ENCODE measurements at regions not wholly inside any gene's neighbourhood (a gene's known extent, or its start where the extent isn't known, plus 50 kb on each side); places are given as distances from the start of the nearest gene placed in this dataset.

DNA sequence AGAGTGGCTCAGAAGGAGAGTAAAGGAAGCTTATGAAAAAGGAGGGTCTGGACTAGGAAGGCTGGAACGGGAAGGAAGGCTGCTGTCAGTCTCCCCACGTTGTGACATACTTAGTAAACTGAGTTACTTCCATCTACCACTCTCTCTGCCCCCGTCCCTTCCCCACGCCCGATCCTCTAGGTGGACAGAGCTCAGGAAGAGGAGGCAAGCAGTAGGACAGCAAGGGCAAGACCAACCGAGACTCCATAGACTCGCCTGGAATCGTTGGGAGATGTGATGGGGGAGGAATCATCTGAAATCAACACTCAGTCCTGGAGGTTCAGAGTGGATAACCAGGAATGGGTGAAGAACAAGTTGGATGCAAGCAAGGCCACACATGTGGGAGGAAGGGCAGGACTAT lies 240.7 kb downstream of the BUD13 start:
- no peak for DNase-seq (ENCODE audit: low read depth in 2 of 2)

DNA sequence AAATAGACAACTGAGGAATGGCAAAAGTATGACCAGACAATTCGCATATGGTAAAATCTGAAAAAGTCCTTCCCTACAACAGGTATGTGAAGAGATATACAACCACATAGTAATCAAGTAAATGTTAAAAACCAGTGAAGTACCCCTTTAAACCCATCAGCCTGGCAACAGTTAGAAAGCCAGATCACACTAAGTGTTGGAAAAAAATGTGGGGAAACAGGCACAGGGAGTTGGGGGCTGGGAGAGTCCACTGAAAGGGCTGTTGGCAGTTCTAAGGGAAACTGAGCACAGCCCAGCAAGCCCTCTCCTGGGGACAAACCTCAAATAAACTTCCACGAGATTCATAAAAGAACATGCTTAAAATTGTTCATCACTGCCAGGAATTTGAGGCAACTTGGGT lies 242.1 kb downstream of the BUD13 start:
- no peak for DNase-seq (ENCODE audit: low read depth in 2 of 2)

DNA sequence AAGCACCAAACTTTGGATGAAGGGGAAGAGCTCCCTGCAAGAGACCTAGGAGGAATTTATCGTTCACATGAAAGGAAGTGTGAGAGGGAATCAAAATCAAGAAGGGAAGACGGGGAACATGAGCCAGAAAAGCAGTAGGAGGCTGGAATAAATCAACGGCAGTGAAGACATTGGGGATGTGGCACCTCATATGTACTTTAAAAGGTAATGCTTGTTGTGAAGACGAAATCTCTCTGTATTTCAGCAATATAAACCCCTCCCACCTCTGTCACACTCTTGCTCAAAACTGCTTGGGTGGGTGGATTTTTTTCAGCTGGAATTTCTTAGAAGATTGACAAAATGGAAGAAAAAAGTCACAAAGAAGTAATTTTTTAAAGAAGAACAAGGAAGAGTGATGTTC lies 243.5 kb downstream of the BUD13 start:
- no peak for DNase-seq (ENCODE audit: low read depth in 2 of 2)

DNA sequence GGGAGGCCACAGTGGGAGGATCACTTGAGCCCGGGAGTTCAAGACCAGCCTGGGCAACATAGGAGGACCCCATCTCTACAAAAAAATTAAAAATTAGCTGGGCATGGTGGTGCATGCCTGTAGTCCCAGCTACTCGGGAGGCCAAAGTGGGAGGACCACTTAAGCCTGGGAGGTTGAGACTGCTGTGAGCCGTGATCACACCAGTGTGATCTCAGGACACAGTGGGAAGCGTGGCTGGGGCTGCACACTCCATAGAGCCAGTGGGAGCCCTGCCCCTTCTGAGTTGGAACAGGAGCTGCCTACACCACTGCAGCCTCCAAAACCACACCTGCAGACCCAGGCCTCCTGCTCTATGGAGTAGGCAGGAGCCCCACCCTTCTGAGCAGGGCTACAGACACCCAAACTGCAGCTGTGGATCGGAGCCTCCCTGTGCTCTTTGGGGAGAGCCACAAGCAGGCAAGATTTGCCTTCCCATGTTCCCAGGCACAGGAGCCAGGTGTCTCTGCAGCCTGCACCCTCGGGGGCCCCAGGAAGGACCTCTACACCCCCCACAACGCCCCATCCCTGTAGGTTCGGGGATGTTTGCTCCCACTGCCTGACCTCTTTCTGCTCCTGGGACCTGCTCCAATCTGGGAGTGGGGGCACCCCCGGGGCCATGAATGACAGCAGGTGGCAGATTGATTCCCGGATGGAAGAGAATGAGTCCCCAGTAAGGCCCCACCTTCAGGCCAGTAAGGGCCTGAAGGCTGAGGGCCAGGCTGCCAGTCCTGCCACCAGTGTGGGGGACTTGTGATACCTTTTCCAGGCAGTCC lies 245.4 kb downstream of the BUD13 start:
- no peak for DNase-seq (ENCODE audit: low read depth in 2 of 2)

DNA sequence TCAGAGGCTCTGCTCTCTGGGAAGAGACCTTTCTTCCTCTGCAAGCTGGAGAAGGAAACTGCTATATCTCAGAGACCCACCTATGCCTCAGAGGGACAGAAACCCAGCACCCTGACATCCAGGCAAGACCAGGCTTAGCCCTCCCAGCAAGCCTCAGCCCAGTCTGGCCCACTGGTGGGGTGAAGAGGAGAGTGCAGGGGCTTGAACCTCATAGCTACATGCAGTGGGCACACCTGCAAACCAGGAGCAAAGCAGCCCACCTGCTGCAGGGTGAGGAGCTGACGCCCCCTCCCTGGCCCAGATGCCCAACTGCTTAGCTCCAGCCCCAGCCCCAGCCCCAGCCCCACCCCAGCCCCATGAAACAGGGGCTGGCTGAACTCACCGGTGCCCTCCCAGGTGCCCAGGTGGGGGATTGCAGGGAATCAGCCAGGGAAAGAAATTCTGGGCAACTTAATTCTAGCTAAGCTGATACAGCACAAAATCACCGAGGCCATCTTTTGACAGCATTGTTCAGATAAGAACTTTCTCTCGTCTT lies 246.8 kb downstream of the BUD13 start:
- no peak for DNase-seq (ENCODE audit: low read depth in 2 of 2)

DNA sequence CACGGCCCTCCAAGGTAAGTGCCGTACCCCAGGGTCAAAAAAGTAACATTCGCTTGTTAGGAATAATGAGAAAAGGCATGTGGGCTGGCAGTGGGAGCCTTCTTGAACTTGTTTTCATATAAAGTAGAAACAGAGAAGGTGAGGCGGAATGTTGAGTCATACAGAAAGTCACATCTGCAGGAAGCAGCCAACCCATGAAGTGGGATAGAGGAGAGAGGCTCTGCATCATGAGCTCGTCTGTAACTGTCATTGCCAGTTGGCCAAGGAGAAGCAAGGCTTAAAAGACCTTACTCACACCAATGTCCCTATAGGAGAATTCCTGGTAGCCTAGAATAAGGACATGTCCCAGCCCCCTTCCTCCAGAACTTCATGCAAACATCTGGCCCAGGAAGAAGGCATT lies 253.3 kb downstream of the BUD13 start:
- DNase-seq (ENCODE audit: low read depth in 2 of 2) = no peak

DNA sequence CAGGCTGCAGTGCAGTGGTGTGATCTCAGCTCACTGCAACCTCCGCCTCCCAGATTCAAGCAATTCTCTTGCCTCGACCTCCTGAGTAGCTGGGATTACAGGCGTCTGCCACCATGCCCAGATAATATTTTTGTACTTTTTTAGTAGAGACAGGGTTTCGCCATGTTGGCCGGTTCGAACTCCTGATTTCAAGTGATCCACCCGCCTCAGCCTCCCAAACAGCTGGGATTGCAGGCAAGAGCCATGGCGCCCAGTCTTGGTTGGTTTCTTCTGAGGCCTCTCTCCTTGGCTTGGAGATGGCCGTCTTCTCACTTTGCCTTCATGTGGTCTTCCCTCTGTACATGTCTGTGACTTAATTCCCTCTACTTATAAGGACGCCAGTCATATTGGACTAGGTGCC lies 254.6 kb downstream of the BUD13 start:
- no peak for DNase-seq (ENCODE audit: low read depth in 2 of 2)

DNA sequence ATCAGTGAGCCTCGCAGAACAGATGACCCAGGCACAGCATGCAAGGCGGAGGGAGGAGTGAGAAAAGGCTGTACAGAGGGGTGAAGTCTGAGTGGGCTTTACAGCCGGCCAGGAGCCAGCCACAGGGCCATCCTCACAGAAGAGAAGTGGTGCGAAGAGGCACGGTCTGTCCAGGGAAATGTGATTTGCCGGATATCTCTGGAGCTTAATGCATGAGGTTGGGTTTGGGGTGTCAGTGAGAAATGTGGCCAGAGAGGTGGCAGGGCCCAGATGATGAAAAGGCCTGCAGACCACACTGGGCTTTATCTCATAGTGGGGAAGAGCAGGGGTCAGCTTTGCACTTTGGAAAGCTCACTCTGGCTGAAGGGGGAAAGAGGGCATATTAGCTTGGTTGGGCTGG lies 255.2 kb downstream of the BUD13 start:
- no peak for DNase-seq (ENCODE audit: low read depth in 2 of 2)

DNA sequence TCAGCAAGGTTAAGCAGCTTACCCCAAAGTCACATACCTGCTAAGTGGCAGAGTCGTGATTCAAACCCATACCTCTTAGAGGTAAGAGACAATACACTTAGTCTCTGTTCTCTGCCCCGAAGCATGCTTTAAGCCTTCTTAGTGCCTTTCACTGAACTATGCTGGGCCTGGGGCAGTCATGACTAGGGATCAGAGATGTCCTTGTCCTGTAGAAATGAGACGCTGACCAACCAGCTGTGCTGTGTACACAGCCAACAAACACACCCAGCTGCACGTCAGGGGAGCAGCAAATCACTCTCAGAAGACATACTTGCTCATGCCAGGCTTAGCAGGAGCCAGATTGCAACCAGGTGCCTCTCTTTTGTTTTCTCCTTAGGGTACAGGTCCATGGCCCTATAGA lies 255.7 kb downstream of the BUD13 start:
- no peak for DNase-seq (ENCODE audit: low read depth in 2 of 2)

DNA sequence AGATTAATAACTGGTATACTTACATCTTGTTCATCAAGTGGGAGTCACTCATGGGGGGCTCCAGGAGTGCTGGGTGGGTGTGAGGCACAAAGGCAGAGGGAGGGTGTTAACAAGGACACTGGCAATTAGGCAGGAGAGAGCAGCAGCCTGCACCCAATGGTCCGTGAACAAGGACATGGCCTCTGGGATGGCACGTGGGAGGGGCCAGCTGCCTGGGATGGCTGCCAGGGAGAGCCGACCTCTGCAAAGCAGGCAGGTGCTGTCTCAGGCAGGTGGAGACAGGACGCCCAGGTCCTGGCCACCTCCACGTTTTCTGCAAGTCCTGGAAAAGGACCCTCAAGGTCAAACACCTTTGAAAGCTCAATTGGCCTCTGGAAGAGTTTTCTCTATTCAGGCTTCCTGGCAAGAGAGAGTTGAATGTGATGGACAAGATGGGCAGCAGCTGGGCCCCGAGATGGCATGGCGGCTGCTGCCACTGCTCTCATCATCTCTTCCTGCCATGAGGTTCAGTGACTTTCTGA lies 257.1 kb downstream of the BUD13 start:
- no peak for DNase-seq (ENCODE audit: low read depth in 2 of 2)

DNA sequence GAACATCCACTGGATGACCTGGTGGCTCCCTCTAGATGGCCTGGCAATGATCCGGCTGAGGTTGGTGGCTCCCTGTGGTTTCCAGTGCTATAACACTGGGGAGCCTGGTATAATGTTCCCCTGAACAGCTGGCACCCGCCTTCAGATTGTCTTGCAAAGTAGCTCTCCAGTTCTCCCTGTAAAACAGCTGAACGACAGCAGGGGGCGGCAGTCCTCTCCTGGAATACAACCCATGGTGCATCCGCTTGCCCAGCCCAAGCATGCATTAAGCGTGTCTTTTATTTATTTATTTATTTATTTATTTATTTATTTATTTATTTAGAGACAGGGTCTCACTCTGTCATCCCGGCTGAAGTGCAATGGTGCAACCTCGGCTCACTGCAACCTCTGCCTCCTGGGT lies 258.9 kb downstream of the BUD13 start:
- DNase-seq (ENCODE audit: low read depth in 2 of 2) = peak in 1 of 2 experiments; percentile 36

DNA sequence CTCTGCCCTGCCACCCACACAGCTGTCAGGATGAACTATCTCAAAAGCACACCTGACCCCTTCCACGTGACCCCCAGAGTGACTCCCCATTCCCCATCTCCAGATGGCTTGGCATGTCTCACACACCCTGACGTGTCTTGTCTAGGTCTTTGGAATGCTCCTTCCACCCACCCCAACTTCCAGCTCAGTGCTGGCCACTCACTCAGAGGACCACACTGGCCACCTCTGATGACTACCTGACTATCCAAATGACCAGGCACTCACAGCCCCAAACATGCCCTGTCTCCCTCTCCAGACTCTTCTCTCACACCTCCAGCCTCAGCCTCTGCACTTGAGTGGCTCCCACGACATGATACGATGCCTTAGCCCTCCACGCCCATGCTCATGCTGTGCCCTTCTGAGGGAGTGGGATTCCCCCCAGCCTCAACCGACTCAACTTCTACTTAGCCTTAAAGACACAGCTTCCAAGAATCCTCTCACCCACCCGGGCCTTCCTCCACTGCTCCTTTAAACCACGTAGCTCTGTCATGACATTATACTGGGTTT lies 259.4 kb downstream of the BUD13 start:
- no peak for DNase-seq (ENCODE audit: low read depth in 2 of 2)

DNA sequence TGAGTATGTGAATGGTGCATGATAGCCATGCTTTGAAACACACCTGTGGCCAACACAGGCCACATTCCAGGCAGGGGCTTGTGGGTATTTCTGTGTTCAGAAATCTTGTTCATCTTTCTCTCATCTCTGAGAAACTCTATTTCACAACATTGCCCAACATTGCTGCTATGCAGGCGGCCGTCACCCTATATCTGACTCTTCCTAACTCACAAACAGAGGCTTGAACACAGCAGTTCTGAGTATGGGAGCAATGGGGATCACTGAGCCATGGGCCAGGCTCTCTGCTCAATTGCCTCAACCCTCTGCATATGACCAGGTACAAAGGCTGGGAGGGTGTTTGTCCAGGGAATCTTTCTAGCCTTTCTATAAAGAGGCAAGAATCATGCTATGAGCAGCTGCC lies 259.9 kb downstream of the BUD13 start:
- no peak for DNase-seq (ENCODE audit: low read depth in 2 of 2)

DNA sequence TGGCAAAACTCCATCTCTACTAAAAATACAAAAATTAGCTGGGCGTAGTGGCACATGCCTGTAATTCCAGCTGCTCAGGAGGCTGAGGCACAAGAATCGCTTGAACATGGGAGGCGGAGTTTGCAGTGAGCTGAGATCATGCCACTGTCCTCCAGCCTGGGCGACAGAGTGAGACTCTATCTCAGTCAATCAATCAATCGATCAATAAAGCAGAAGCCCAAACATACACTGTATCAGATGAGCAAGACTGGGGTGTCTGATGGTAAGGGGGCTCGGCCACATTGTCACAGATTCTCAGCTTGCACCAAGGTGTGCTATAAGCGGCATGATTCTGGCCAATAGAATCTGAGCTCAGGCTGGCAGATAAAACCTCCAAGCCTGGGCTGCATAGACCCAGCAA lies 261.1 kb downstream of the BUD13 start:
- DNase-seq (ENCODE audit: low read depth in 2 of 2) = no peak

DNA sequence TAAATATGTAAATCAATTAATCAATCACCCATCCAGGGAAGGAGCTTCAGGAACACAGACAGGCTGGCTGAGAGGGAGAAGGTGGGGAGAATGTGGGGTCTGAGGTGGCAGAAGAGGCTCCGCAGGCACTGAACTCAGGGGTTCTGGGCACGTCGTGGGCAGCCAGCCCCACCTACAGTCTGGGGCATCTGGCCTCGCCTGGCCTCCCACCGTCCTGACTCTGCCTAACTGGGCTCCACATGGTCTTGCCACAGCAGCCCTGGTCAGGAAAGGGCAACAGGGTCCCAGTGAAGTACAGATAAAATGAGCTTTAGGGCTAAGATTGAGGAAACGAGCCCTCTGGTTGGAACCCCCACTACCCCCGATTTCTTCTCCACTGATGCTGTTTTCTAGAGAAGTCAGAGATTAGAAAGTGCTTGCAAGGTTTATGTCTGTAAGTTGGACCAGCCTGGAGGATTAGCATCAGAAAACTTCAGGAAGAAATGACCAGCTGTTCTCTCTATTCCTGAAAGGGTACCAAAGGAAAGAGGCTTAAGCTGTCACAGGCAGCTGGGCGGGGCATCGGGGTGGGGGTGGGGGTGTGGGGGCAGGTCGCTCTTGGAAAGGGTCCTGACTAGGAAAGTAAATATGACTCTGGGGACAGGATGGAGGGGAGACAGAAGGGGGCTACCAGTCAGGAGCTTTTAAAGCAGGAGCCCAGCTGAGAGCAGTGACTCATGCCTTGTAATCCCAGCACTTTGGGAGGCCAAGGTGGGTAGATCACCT lies 261.7 kb downstream of the BUD13 start:
- no peak for DNase-seq (ENCODE audit: low read depth in 2 of 2)

DNA sequence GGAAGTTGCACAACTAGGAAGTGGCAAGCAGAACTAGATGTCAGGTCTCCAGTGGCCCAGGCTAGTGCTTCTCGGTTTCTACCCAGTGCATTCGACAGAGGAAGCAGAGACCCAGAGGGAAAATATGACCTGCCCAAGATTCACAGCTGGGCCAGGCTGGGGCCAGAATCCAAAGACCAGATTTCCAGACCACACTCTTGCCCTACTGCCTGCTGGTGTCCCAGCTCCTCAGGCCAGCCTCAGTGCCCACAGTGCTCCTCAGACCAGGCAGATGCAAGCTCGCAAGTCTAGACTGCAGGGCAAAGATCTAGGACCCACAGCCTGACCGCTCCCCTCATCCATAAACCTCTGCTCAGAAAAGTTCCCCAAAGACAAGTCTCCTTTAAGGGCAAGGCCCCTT lies 262.6 kb downstream of the BUD13 start:
- DNase-seq (ENCODE audit: low read depth in 2 of 2) = no peak

DNA sequence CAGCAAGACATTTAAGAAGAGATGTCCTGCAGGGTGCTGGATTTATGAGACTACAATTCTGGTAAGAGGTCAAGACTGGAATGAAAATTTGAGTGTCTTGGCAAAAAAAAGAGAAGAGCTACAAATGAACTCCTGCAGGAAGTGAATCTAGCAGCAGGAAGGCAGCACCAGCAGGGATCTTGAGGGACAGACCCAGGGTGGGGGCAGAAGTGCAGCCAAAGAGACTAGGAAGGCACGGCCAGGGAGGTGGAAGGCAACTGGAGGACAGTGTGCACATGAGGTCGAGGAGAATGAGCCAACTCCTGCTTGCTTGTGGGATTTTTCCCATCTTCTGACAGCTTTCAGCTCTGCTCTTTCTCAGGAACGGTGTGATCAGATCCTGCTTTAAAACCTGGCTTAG lies 263.2 kb downstream of the BUD13 start:
- DNase-seq (ENCODE audit: low read depth in 2 of 2) = no peak

DNA sequence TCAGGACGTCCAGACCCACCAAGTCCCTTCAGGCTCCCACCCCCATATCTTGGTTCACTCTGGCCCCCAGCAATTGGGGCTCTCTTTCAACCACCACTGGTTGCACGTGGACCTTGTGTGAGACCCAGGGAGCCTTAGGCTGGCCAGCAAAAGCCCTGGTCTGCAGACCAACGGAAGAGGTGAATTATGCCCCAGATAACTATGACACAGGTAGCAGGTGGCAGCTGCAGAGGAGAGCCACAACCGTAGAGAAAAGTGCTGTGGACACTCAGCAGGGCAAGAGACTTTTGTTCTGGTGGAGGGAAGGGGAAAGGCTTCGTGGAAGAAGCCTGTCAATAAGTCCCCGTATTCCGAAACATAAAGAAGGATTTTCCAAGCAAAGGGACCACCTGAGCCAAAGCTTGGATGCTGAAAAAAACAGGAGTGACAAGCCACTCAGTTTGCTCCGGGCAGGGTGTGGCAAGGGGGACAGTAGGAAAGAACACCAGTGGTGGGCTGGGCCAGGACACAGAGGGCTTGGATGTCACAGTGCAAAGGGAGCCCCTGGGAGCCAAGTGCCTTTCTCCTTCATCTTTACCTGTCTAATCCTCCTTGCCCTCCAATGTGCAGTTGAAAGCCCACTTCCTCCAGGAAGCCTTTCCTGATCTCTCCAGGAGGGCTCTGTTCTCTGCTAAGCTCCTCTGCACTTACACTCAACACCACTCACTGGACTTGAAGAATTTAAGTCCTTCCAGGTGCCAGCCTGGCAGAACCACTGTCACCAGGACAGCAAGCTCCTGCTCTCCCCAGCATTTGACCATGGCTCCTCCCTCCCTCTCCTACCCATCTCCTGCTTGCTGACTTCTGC lies 264.7 kb downstream of the BUD13 start:
- DNase-seq (ENCODE audit: low read depth in 2 of 2) = no peak

DNA sequence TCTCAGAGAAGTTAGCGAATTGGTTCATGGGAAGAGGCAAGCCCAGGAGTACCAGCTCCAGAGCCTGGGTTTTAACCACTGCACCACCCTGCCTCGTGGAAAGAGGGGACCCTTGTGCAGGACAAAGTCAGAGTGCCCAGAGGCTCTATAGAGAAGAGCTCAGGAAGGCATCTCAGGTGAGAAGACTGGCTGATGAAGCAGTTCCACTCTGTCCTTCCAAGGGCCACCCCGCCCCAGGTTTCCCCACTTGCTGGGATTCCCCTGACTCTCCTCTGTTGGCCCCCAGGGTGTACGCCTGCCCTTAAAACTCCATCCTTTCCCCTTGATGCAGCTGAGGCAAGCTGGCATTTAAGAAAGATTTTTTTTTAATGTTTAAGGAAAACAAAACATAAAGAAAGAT lies 265.8 kb downstream of the BUD13 start:
- DNase-seq (ENCODE audit: low read depth in 2 of 2) = no peak

DNA sequence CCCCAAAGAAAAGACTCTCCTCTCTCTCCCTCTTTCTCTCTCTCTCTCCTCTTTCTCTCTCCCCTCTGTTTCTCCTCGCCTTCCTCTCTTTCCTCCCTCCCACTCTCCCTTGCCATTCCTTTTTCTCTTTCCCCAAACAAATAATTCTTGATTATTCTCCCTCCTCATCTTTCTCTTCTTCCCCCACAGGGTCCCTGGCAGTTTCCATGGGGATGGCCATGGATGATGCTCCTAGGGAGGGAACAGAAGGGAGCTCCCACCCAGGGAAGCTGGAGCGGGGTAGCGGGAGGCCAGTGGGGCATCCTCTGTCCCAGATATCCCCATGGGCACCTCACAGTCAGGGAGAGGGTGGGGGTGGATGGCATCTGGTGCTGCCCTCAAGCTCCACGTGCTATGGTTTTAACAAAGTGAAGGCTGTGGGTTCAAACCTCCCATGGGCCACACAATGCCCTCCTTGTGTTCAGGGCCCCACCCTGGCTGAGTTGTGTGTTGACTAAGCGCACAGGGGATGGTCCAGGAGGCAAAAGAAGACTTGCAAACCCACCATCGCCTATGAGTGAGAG lies 266.4 kb downstream of the BUD13 start:
- no peak for DNase-seq (ENCODE audit: low read depth in 2 of 2)
